ENCODE measurements at regions not wholly inside any gene's neighbourhood (a gene's known extent, or its start where the extent isn't known, plus 50 kb on each side); places are given as distances from the start of the nearest gene placed in this dataset.

DNA sequence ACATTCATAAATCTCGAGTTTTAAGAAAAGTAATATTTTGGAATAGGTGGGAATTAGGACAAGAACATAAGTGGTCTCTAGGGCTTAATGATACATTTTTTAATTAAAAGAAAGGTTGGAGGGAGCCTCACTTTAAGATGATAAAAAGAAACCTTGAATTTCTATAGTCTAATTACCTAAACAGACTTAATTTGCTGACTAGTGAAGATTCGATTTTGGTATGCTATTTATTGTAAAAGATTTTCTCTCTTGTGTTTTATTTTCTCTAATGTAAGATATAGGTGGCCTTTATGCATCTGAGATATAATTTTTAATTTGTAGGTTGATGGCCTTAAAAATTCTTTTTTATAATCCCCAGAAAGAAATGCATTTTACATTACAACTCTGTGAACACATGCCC lies 239.1 kb downstream of the COL12A1 start:
- no peaks in the 10 kb centered on the region for H3K9me3 ChIP-seq
- in situ Hi-C loops (cut with MboI; ENCODE audit: low sequenced_read_pairs in 4 of 4) (no loop called here), intact Hi-C loops (cut with DNase I; ENCODE audit: low total_unique reads) (no loop called here)
- no peak for DNase-seq
- no peaks in the 10 kb centered on the region for H3K36me3 ChIP-seq
- H3K27me3 ChIP-seq = no peaks in the 10 kb centered on the region
- no peak overlapping the region for H3K4me3 ChIP-seq
- no peaks in the 10 kb centered on the region for H3K4me1 ChIP-seq
- no peak overlapping the region for H3K27ac ChIP-seq
- ATAC-seq = no peak
- no peak for TF ChIP-seq POLR2A (IDR thresholded peaks at IDR 0.05)

DNA sequence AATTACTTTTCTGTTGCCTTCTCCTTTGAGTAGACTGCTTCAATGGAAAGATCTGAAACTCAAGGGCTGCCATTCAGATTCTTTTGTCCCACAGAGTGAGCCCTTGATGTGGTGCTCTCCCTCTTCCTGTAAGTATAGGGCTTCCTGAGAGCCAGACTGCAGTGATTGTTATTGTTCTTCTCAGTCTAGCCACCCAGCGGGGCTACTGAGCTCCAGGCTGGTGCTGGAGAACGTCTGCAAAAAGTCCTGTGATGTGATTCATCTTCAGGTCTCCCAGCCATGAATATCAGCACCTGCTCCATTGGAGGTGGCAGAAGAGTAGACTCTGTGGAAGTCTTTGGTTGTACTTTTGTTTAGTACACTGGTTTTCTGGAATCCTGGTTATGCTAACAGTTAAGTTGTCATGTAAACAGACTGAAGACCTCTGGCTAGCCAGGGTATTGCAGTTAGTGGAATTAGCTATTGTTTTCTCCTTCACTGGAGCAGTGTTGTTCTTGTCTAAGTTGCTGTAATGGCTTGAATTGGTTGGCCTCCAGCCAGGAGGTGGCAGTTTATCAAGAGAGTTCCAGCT lies 240.9 kb downstream of the COL12A1 start:
- no peak for ATAC-seq
- in situ Hi-C loops (cut with MboI; ENCODE audit: low sequenced_read_pairs in 4 of 4) = no loop called here
- TF ChIP-seq, protein P1, sequence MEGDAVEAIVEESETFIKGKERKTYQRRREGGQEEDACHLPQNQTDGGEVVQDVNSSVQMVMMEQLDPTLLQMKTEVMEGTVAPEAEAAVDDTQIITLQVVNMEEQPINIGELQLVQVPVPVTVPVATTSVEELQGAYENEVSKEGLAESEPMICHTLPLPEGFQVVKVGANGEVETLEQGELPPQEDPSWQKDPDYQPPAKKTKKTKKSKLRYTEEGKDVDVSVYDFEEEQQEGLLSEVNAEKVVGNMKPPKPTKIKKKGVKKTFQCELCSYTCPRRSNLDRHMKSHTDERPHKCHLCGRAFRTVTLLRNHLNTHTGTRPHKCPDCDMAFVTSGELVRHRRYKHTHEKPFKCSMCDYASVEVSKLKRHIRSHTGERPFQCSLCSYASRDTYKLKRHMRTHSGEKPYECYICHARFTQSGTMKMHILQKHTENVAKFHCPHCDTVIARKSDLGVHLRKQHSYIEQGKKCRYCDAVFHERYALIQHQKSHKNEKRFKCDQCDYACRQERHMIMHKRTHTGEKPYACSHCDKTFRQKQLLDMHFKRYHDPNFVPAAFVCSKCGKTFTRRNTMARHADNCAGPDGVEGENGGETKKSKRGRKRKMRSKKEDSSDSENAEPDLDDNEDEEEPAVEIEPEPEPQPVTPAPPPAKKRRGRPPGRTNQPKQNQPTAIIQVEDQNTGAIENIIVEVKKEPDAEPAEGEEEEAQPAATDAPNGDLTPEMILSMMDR (IDR thresholded peaks at IDR 0.05 in 4 of 5, conservative IDR thresholded peaks at IDR 0.05 in 1 of 5) = no peak
- TF ChIP-seq POLR2A (IDR thresholded peaks at IDR 0.05) = no peak

DNA sequence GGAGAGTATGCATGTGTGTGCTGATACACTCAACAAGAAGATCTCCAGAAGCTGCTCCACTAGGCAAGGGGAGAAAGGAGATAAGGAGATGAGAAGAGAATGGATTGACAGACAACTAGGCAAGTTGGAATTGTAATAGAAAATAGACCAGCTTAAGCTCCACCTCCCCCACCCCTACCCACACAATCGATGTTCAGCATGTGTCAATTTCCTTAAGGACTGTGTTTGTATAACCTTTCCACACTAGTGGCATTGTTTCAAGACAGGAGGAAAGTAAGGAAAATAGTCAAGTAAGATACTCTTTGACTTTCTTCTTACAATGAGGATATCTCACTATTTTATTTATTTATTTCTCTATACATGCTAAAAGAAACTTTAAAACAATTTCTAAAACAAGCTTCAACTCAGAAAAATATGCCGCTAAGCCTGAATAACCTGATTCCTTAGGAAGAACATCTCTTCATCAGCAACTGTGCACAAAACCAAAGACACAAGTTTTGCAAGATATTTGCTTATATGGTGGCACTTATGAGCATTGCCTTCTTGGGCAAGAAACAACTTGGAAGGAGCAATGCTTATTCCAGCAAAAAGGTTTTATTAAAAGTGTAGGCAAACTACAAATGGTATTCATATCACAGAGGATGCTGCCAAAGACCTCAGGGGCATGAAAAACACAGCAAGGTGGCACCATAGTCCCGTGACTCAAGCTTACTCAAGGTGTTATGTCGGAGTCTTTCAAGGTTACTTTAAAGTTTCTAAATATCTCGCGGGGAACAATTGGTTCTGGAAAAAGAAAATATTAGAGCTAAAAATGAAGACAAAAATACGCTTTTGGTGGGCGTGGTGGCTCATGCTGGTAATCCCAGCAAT lies 249.1 kb downstream of the COL12A1 start:
- no peak overlapping the region for H3K27ac ChIP-seq
- TF ChIP-seq, protein P1 (IDR thresholded peaks at IDR 0.05 in 4 of 5, conservative IDR thresholded peaks at IDR 0.05 in 1 of 5) = no peak
- no peak for TF ChIP-seq POLR2A (IDR thresholded peaks at IDR 0.05)
- intact Hi-C loops (cut with DNase I; ENCODE audit: low total_unique reads) = no loop called here

More for the DNA sequence above, 240.9 kb downstream of the COL12A1 start:
- DNase-seq = no peak
- no peaks in the 10 kb centered on the region for H3K9me3 ChIP-seq
- no peak overlapping the region for H3K27ac ChIP-seq
- no peak overlapping the region for H3K4me3 ChIP-seq
- no peaks in the 10 kb centered on the region for H3K4me1 ChIP-seq
- no peaks in the 10 kb centered on the region for H3K27me3 ChIP-seq
- intact Hi-C loops (cut with DNase I; ENCODE audit: low total_unique reads) = no loop called here
- no peaks in the 10 kb centered on the region for H3K36me3 ChIP-seq

GRCh38 chr6:74953708-74954107 lies 252.1 kb downstream of the COL12A1 start:
- Histone ChIP-seq H3K4me1 (no peaks in the 10 kb centered on the region), H3K4me3 (no peak overlapping the region), H3K27ac (no peak overlapping the region), H3K9me3 (no peaks in the 10 kb centered on the region), H3K27me3 (no peaks in the 10 kb centered on the region), H3K36me3 (no peaks in the 10 kb centered on the region)
- TF ChIP-seq POLR2A (IDR thresholded peaks at IDR 0.05) = no peak
- TF ChIP-seq, protein P1 (IDR thresholded peaks at IDR 0.05 in 4 of 5, conservative IDR thresholded peaks at IDR 0.05 in 1 of 5) = no peak
- in situ Hi-C loops (cut with MboI; ENCODE audit: low sequenced_read_pairs in 4 of 4) (no loop called here), intact Hi-C loops (cut with DNase I; ENCODE audit: low total_unique reads) (no loop called here)
- no peak for ATAC-seq
- no peak for DNase-seq

More for the DNA sequence above, 249.1 kb downstream of the COL12A1 start:
- in situ Hi-C loops (cut with MboI; ENCODE audit: low sequenced_read_pairs in 4 of 4) = no loop called here
- H3K4me1 ChIP-seq = no peaks in the 10 kb centered on the region
- H3K9me3 ChIP-seq = no peaks in the 10 kb centered on the region
- no peak for ATAC-seq
- no peak for DNase-seq
- H3K27me3 ChIP-seq = no peaks in the 10 kb centered on the region
- no peaks in the 10 kb centered on the region for H3K36me3 ChIP-seq
- no peak overlapping the region for H3K4me3 ChIP-seq

- TF ChIP-seq POLR2A (IDR thresholded peaks at IDR 0.05) = no peak
- TF ChIP-seq, protein P1 (IDR thresholded peaks at IDR 0.05 in 4 of 5, conservative IDR thresholded peaks at IDR 0.05 in 1 of 5) = no peak
- Histone ChIP-seq H3K4me3 (no peak overlapping the region), H3K36me3 (no peaks in the 10 kb centered on the region), H3K9me3 (no peaks in the 10 kb centered on the region), H3K4me1 (no peaks in the 10 kb centered on the region), H3K27ac (no peak overlapping the region), H3K27me3 (no peaks in the 10 kb centered on the region)
- in situ Hi-C loops (cut with MboI; ENCODE audit: low sequenced_read_pairs in 4 of 4) = no loop called here
- intact Hi-C loops (cut with DNase I; ENCODE audit: low total_unique reads) = no loop called here
- DNase-seq = no peak
- no peak for ATAC-seq
Observed at GRCh38 chr6:74946961-74947360, 258.9 kb downstream of the COL12A1 start.
